ENCODE measurements at regions not wholly inside any gene's neighbourhood (a gene's known extent, or its start where the extent isn't known, plus 50 kb on each side); places are given as distances from the start of the nearest gene placed in this dataset.

- no peak for TF ChIP-seq POLR2A (IDR thresholded peaks at IDR 0.05)
- TF ChIP-seq, protein P1, sequence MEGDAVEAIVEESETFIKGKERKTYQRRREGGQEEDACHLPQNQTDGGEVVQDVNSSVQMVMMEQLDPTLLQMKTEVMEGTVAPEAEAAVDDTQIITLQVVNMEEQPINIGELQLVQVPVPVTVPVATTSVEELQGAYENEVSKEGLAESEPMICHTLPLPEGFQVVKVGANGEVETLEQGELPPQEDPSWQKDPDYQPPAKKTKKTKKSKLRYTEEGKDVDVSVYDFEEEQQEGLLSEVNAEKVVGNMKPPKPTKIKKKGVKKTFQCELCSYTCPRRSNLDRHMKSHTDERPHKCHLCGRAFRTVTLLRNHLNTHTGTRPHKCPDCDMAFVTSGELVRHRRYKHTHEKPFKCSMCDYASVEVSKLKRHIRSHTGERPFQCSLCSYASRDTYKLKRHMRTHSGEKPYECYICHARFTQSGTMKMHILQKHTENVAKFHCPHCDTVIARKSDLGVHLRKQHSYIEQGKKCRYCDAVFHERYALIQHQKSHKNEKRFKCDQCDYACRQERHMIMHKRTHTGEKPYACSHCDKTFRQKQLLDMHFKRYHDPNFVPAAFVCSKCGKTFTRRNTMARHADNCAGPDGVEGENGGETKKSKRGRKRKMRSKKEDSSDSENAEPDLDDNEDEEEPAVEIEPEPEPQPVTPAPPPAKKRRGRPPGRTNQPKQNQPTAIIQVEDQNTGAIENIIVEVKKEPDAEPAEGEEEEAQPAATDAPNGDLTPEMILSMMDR (IDR thresholded peaks at IDR 0.05) = no peak
Measured at GRCh38 chr4:101718810-101719209, 71.7 kb upstream of the BANK1 start.
